GM23338 (cell line): ENCODE measurements at regions not wholly inside any gene's neighbourhood (a gene's known extent, or its start where the extent isn't known, plus 50 kb on each side); places are given as distances from the start of the nearest gene placed in this dataset.
"Not testable (repeated sequence)": the region's sequence is repeated elsewhere in the genome, so short reads cannot be mapped to it uniquely, and the experiment has no call there.

Experiments used
- ATAC-seq: fragments of 200-7000 bp; cut with Tn5 transposase; 3 replicates; pipeline ENCODE4 v1.9.1; 2020
- DNase-seq: peaks from one replicate; pipeline ENCODE4 v3.0.0-alpha.2; 2015; ENCODE audit warnings: low spot score
- H2AFZ ChIP-seq: fragments of 200-600 bp; sonication (generic); 2 replicates; pipeline ENCODE4 v1.8.0; 2016; ENCODE audit warnings: antibody characterized with exemption, mild to moderate bottlenecking, moderate library complexity
- H3F3A ChIP-seq: fragments of 200-600 bp; sonication (generic); replicated peaks from 2 replicates; pipeline ENCODE4 v1.8.0; 2017; ENCODE audit warnings: antibody characterized with exemption, mixed run types, low read depth
- H3K27ac ChIP-seq: fragments of 200-600 bp; sonication (generic); 2 replicates; pipeline ENCODE4 v1.6.1; 2016; ENCODE audit warnings: low read depth
- H3K27me3 ChIP-seq: fragments of 200-600 bp; sonication (generic); 2 replicates; pipeline ENCODE4 v1.8.0; 2016; ENCODE audit warnings: mild to moderate bottlenecking, mixed run types, moderate library complexity; ENCODE audit not compliant: insufficient read depth
- H3K36me3 ChIP-seq: fragments of 200-600 bp; sonication (generic); 2 replicates; pipeline ENCODE4 v1.8.0; 2016; ENCODE audit warnings: mild to moderate bottlenecking; ENCODE audit not compliant: insufficient read depth
- H3K4me1 ChIP-seq: fragments of 200-600 bp; sonication (generic); 2 replicates; pipeline ENCODE4 v1.8.0; 2016; ENCODE audit warnings: mild to moderate bottlenecking, moderate library complexity; ENCODE audit not compliant: insufficient read depth
- H3K4me2 ChIP-seq: fragments of 200-600 bp; sonication (generic); 2 replicates; pipeline ENCODE4 v1.7.1; 2017; ENCODE audit warnings: mixed run types
- H3K4me3 ChIP-seq: fragments of 200-600 bp; sonication (generic); 2 replicates; pipeline ENCODE4 v1.6.1; 2016; ENCODE audit warnings: mixed run types
- H3K79me2 ChIP-seq: fragments of 200-600 bp; sonication (generic); replicated peaks from 2 replicates; pipeline ENCODE4 v1.8.0; 2017; ENCODE audit warnings: mild to moderate bottlenecking; ENCODE audit not compliant: insufficient read depth
- H3K9me2 ChIP-seq: fragments of 200-600 bp; sonication (generic); 2 replicates; pipeline ENCODE4 v1.8.0; 2017; ENCODE audit not compliant: insufficient read depth
- H4K20me1 ChIP-seq: fragments of 200-600 bp; sonication (generic); replicated peaks from 2 replicates; pipeline ENCODE4 v1.8.0; 2017; ENCODE audit warnings: mild to moderate bottlenecking; ENCODE audit not compliant: insufficient read depth
- H3K27ac Mint-ChIP-seq: 2 replicates; pipeline ENCODE4 v1.8.0; 2020; ENCODE audit warnings: inconsistent platforms, mild to moderate bottlenecking, moderate library complexity, mixed read lengths
- H3K27me3 Mint-ChIP-seq: 3 replicates; pipeline ENCODE4 v1.8.0; 2022; ENCODE audit warnings: low read depth, mild to moderate bottlenecking, moderate library complexity, mixed read lengths, inconsistent platforms; ENCODE audit not compliant: insufficient read depth, poor library complexity
- H3K36me3 Mint-ChIP-seq: 3 replicates; pipeline ENCODE4 v1.8.0; 2021; ENCODE audit warnings: low read depth, mild to moderate bottlenecking, inconsistent platforms, moderate library complexity, mixed read lengths
- H3K4me1 Mint-ChIP-seq: 3 replicates; pipeline ENCODE4 v1.8.0; 2020; ENCODE audit warnings: mild to moderate bottlenecking, inconsistent platforms, mixed read lengths
- H3K4me3 Mint-ChIP-seq: 3 replicates; pipeline ENCODE4 v1.8.0; 2021; ENCODE audit warnings: moderate library complexity, mild to moderate bottlenecking, inconsistent platforms, mixed read lengths
- H3K9me3 Mint-ChIP-seq: 3 replicates; pipeline ENCODE4 v1.8.0; 2020; ENCODE audit warnings: moderate library complexity, mild to moderate bottlenecking, inconsistent platforms, mixed read lengths
- REST ChIP-seq: IDR thresholded peaks from one replicate; pipeline ENCODE4 v1.6.1; 2018; ENCODE audit warnings: antibody characterized with exemption; ENCODE audit not compliant: unreplicated experiment
- ZNF331 ChIP-seq: fragments of 250-450 bp; sonication (Bioruptor Pico); IDR thresholded peaks from 2 replicates; pipeline ENCODE4 v1.5.0; 2020; ENCODE audit warnings: low read depth, mild to moderate bottlenecking, moderate library complexity
- TF ChIP-seq, protein P1 (sequence below): fragments of 250-450 bp; sonication (Bioruptor Pico); IDR thresholded peaks from 2 replicates; pipeline ENCODE4 v1.5.0; 2020; ENCODE audit warnings: mild to moderate bottlenecking, moderate library complexity

GRCh38 chr19:20444202-20444885 is 121.2 kb downstream of the ZNF737 start (continued):
- TF ChIP-seq, protein P1, sequence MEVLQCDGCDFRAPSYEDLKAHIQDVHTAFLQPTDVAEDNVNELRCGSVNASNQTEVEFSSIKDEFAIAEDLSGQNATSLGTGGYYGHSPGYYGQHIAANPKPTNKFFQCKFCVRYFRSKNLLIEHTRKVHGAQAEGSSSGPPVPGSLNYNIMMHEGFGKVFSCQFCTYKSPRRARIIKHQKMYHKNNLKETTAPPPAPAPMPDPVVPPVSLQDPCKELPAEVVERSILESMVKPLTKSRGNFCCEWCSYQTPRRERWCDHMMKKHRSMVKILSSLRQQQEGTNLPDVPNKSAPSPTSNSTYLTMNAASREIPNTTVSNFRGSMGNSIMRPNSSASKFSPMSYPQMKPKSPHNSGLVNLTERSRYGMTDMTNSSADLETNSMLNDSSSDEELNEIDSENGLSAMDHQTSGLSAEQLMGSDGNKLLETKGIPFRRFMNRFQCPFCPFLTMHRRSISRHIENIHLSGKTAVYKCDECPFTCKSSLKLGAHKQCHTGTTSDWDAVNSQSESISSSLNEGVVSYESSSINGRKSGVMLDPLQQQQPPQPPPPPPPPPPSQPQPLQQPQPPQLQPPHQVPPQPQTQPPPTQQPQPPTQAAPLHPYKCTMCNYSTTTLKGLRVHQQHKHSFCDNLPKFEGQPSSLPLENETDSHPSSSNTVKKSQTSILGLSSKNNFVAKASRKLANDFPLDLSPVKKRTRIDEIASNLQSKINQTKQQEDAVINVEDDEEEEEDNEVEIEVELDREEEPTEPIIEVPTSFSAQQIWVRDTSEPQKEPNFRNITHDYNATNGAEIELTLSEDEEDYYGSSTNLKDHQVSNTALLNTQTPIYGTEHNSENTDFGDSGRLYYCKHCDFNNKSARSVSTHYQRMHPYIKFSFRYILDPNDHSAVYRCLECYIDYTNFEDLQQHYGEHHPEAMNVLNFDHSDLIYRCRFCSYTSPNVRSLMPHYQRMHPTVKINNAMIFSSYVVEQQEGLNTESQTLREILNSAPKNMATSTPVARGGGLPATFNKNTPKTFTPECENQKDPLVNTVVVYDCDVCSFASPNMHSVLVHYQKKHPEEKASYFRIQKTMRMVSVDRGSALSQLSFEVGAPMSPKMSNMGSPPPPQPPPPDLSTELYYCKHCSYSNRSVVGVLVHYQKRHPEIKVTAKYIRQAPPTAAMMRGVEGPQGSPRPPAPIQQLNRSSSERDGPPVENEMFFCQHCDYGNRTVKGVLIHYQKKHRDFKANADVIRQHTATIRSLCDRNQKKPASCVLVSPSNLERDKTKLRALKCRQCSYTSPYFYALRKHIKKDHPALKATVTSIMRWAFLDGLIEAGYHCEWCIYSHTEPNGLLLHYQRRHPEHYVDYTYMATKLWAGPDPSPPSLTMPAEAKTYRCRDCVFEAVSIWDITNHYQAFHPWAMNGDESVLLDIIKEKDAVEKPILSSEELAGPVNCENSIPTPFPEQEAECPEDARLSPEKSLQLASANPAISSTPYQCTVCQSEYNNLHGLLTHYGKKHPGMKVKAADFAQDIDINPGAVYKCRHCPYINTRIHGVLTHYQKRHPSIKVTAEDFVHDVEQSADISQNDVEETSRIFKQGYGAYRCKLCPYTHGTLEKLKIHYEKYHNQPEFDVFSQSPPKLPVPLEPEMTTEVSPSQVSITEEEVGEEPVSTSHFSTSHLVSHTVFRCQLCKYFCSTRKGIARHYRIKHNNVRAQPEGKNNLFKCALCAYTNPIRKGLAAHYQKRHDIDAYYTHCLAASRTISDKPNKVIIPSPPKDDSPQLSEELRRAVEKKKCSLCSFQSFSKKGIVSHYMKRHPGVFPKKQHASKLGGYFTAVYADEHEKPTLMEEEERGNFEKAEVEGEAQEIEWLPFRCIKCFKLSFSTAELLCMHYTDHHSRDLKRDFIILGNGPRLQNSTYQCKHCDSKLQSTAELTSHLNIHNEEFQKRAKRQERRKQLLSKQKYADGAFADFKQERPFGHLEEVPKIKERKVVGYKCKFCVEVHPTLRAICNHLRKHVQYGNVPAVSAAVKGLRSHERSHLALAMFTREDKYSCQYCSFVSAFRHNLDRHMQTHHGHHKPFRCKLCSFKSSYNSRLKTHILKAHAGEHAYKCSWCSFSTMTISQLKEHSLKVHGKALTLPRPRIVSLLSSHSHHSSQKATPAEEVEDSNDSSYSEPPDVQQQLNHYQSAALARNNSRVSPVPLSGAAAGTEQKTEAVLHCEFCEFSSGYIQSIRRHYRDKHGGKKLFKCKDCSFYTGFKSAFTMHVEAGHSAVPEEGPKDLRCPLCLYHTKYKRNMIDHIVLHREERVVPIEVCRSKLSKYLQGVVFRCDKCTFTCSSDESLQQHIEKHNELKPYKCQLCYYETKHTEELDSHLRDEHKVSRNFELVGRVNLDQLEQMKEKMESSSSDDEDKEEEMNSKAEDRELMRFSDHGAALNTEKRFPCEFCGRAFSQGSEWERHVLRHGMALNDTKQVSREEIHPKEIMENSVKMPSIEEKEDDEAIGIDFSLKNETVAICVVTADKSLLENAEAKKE (CRISPR knock-in tag): no peak
- no peak for TF ChIP-seq REST
- TF ChIP-seq ZNF331 (CRISPR knock-in tag): no peak

- not testable (repeated sequence) for H3K4me3 ChIP-seq, ATAC-seq, H3K4me2 ChIP-seq, H3K27me3 ChIP-seq, H3K9me2 ChIP-seq, H4K20me1 ChIP-seq, H3K4me3 Mint-ChIP-seq, H3K4me1 ChIP-seq, H3K9me3 Mint-ChIP-seq, DNase-seq, H3K36me3 Mint-ChIP-seq, H3K27ac Mint-ChIP-seq, H3K27ac ChIP-seq, H3F3A ChIP-seq, H3K79me2 ChIP-seq, H3K27me3 Mint-ChIP-seq, H3K36me3 ChIP-seq
- H3K4me1 Mint-ChIP-seq: peaks cover 15% of the 10 kb centered on the region; the same call in 2 of the 3 replicates
- H2AFZ ChIP-seq: peak overlapping the region; percentile 91; the same call in 1 of the 2 replicates
Measured at GRCh38 chr19:20432266-20432842, 133.2 kb downstream of the ZNF737 start.
